ENCODE measurements at regions not wholly inside any gene's neighbourhood (a gene's known extent, or its start where the extent isn't known, plus 50 kb on each side); places are given as distances from the start of the nearest gene placed in this dataset.

DNA sequence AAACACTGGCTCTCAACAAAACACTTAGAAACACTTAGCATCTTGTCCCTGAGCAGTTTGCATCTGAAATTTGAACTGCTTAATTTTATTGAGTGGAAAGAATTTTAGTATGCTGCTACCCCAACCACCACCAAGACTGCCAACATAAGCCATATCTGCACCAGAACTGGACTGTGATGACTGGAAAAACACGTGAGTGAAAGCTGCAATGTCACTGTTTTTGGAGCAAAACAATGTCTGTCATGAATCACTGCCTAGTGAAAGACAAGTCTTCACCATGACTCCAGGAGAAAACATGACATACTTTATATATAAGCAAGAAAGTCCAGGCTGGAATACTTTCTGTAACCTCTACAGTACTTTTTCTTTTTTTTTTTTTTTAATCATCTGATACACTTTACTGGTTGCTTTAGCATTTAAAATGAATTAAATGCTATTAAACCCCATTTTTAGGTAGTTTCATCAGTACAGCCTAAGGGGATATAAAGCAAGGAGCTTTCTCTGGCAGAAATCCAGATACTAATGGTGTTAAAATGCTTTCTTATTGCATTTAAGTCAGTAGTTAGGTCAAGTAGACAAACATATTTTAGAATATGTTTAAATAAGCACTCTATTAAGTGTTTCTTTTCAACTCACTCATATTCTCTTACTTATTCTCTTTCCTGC is 2129.4 kb upstream of the PIK3C3 start:
- TF ChIP-seq NFRKB (IDR thresholded peaks at IDR 0.05), result no peak
- no peak for TF ChIP-seq BHLHE40 (IDR thresholded peaks at IDR 0.05; ENCODE audit: borderline replicate concordance)
- no peak for TF ChIP-seq SUZ12 (IDR thresholded peaks at IDR 0.05)
- TF ChIP-seq FOXA1 (IDR thresholded peaks at IDR 0.05), result no peak
- no peak for TF ChIP-seq SP1 (IDR thresholded peaks at IDR 0.05)
- no peak for TF ChIP-seq FOXM1 (IDR thresholded peaks at IDR 0.05; ENCODE audit: borderline replicate concordance)
- no peak for TF ChIP-seq HDGF (IDR thresholded peaks at IDR 0.05; ENCODE audit: borderline replicate concordance)
- TF ChIP-seq ELF4 (IDR thresholded peaks at IDR 0.05), result no peak

Data from HEK293T (cell line).